ENCODE measurements at regions not wholly inside any gene's neighbourhood (a gene's known extent, or its start where the extent isn't known, plus 50 kb on each side); places are given as distances from the start of the nearest gene placed in this dataset.

DNA sequence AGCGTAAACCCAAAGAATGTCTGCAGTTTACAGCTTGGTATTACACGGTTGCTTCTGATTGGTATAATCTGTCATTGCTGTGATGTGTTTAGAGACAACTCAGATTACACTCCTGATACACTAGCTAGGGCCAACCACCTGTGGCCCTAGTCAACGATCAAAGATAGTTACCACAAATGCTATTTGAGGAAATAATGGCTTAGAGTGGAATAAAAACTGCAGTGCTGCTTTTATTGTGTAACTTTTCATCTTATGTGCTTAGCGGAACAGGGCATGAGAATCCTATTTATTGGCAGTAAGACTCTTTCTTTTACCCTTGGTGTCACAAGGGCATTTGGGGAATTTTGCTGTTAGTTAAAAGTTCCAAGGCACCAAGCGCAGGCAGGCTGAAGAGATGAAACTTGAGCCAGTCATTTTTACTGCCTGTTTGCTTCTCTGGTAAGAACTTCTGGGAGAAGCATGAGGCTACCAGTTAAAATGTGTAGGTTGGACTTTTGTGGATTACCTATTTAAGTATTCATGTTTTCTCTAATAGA is 363.3 kb downstream of the KCNRG start:
- DNase-seq: no peak
- no peak for TF ChIP-seq RFX5 (IDR thresholded peaks at IDR 0.05; ENCODE audit: low read depth, low read length)
- TF ChIP-seq, protein P1, sequence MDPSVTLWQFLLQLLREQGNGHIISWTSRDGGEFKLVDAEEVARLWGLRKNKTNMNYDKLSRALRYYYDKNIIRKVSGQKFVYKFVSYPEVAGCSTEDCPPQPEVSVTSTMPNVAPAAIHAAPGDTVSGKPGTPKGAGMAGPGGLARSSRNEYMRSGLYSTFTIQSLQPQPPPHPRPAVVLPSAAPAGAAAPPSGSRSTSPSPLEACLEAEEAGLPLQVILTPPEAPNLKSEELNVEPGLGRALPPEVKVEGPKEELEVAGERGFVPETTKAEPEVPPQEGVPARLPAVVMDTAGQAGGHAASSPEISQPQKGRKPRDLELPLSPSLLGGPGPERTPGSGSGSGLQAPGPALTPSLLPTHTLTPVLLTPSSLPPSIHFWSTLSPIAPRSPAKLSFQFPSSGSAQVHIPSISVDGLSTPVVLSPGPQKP (IDR thresholded peaks at IDR 0.05; ENCODE audit: borderline replicate concordance, low read depth, low read length): no peak
- TF ChIP-seq CHD1 (IDR thresholded peaks at IDR 0.05; ENCODE audit: low read depth, low read length): no peak
- TF ChIP-seq FOS (IDR thresholded peaks at IDR 0.05; ENCODE audit: low read depth, low read length): no peak
- no peak for TF ChIP-seq CEBPB (IDR thresholded peaks at IDR 0.05; ENCODE audit: low read depth, low read length)
- TF ChIP-seq, protein P2, sequence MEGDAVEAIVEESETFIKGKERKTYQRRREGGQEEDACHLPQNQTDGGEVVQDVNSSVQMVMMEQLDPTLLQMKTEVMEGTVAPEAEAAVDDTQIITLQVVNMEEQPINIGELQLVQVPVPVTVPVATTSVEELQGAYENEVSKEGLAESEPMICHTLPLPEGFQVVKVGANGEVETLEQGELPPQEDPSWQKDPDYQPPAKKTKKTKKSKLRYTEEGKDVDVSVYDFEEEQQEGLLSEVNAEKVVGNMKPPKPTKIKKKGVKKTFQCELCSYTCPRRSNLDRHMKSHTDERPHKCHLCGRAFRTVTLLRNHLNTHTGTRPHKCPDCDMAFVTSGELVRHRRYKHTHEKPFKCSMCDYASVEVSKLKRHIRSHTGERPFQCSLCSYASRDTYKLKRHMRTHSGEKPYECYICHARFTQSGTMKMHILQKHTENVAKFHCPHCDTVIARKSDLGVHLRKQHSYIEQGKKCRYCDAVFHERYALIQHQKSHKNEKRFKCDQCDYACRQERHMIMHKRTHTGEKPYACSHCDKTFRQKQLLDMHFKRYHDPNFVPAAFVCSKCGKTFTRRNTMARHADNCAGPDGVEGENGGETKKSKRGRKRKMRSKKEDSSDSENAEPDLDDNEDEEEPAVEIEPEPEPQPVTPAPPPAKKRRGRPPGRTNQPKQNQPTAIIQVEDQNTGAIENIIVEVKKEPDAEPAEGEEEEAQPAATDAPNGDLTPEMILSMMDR (conservative IDR thresholded peaks at IDR 0.05; ENCODE audit: low read depth, low read length): no peak
- TF ChIP-seq SMC3 (IDR thresholded peaks at IDR 0.05; ENCODE audit: low read depth, low read length): no peak
- TF ChIP-seq BHLHE40 (IDR thresholded peaks at IDR 0.05; ENCODE audit: low read depth, low read length): no peak
- Histone ChIP-seq H3K23ac (ENCODE audit: low read depth, low read length) (no peak overlapping the region), H3K4me2 (ENCODE audit: low read depth, low read length) (no peak overlapping the region), H2AFZ (replicated peaks; ENCODE audit: low read length, poor library complexity) (no peak overlapping the region), H2BK15ac (ENCODE audit: low read depth, low read length) (no peak overlapping the region), H3K27me3 (ENCODE audit: control insufficient read depth, insufficient read depth, low read length) (no peaks in the 10 kb centered on the region), H3K4ac (ENCODE audit: low read depth, low read length) (no peak overlapping the region), H3K18ac (ENCODE audit: low read depth, low read length) (no peak overlapping the region), H4K5ac (ENCODE audit: low read depth, low read length) (no peak overlapping the region), H2AK5ac (ENCODE audit: low read depth, low read length) (no peak overlapping the region), H4K20me1 (ENCODE audit: insufficient read depth, low read length) (no peaks in the 10 kb centered on the region), H3K79me1 (ENCODE audit: low read depth in 1 of 2, low read length in 2 of 2) (no peaks in the 10 kb centered on the region), H3K27ac (ENCODE audit: insufficient read depth, low read length) (no peak overlapping the region), H3K4me3 (ENCODE audit: insufficient read depth, low read depth, low read length) (no peak overlapping the region), H3K14ac (replicated peaks; ENCODE audit: low read depth, low read length) (no peak overlapping the region), H2BK20ac (ENCODE audit: low read depth, low read length) (no peak overlapping the region), H2AK9ac (replicated peaks; ENCODE audit: low read depth, low read length, poor library complexity) (no peak overlapping the region), H2BK120ac (ENCODE audit: low read depth, low read length) (no peak overlapping the region), H3K56ac (ENCODE audit: extremely low read depth, insufficient read depth, low read length) (no peak overlapping the region), H3K9me1 (ENCODE audit: insufficient read depth, low read length) (no peaks in the 10 kb centered on the region), H3K9me3 (ENCODE audit: control insufficient read depth, insufficient read depth, low read length) (peaks cover 10% of the 10 kb centered on the region), H3K36me3 (ENCODE audit: control insufficient read depth, insufficient read depth, low read length) (no peaks in the 10 kb centered on the region), H3K9ac (ENCODE audit: low read depth, low read length) (no peak overlapping the region), H2BK5ac (ENCODE audit: low read depth, low read length, poor library complexity, severe bottlenecking) (no peak overlapping the region), H4K91ac (ENCODE audit: insufficient read depth, low read depth, low read length) (no peak overlapping the region), H4K8ac (ENCODE audit: low read depth in 2 of 2, low read length in 2 of 2) (no peak overlapping the region), H3K4me1 (ENCODE audit: control insufficient read depth, insufficient read depth, low read length) (peaks cover 2% of the 10 kb centered on the region; the same call in 1 of the 2 replicates)
- no TSS peak for BruUV-seq (replicated peaks)
- in situ Hi-C loops (cut with MboI; ENCODE audit: low sequenced_read_pairs) (no loop called here), dilution Hi-C loops (cut with HindIII; ENCODE audit: low sequenced_read_pairs, unreplicated experiment) (no loop called here), intact Hi-C loops (cut with micrococcal nuclease) (no loop called here)
- no CpG with 5 or more reads among the region's 5 CpGs for WGBS, 2 experiments (ENCODE audit: extremely low coverage in 2 of 2, insufficient read length in 1 of 2)
- ChIA-PET CTCF (no interaction called here), POLR2A (ENCODE audit: unreplicated experiment) (no interaction called here)
- ATAC-seq (ENCODE audit: low read depth): no peak
